Stimulated activated CD8-positive, alpha-beta memory T cell treated with anti-CD3 and anti-CD28 coated beads, Interleukin-15, amount 100 ng/mL, for 1 hour (primary cell): ENCODE measurements at regions not wholly inside any gene's neighbourhood (a gene's known extent, or its start where the extent isn't known, plus 50 kb on each side); places are given as distances from the start of the nearest gene placed in this dataset.

Experiments
- DNase-seq: peaks from one replicate; pipeline ENCODE4 v3.0.0-alpha.2; 2020; ENCODE audit warnings: low read depth

DNA sequence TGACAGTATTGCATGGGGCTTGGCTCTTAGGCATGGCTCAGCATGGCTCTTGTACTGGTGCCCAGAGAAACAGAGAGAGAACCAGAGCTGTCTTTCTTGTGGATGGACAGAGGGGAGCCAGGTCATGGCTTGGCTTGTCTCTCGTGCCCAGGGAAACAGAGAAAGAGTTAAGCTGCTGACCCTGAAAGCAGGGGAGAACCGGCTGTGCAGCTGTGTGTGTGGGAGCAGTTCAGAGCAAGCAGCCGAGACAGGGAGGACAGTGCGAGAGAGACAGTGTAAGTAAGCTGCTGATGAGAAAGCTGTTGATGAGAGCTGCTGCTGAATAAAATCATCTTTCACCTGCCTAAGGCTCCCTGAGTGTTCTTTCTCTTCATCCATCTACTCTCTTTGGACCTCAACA, 61.3 kb upstream of the DDHD1 start:
- no peak for DNase-seq

DNA sequence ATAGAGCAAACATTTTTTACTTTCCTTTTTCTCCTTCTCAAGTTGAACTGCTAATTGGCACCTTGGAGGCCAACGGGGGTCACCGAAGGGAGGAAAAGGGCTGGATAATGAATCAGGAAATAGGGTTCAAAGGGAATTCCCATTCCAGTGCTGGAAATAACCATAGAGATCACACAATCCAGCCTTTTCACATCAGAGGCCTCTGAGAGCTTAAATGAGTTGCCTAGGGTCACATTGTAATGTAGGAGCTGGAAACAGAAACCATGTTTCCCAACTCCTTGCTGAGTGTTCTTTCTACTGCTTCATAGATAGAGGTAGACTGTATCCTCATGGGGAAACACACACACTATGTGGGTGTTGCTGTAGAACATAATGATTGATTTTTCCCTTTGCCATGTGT, 60.6 kb upstream of the DDHD1 start:
- no peak for DNase-seq

DNA sequence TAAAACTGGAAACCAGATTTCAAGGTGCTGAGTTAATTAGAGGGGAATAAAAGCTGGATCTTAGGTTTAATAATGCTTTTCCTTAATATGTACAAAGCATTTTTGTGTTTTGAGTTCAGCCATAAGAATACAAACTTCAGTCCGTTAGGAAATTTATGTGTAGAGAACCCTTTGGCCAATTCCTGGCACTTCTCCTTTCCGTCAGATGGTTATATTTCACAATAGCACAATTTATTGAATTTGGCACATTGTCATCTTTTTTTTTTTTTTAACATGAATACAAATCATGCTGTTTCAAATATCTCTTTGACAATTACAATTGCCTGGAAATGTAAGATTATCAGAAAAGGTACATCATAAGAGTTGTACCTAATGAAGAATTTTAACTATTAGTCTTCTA, 56.2 kb upstream of the DDHD1 start:
- DNase-seq = no peak
